Activated CD4-positive, alpha-beta T cell treated with anti-CD3 and anti-CD28 coated beads, Interleukin-10, Interleukin-2, amounts not matched to agents 100 ng/mL and 50 ng/mL, durations not matched to agents 16 hours and 8 hours (primary cell): ENCODE measurements at regions not wholly inside any gene's neighbourhood (a gene's known extent, or its start where the extent isn't known, plus 50 kb on each side); places are given as distances from the start of the nearest gene placed in this dataset.
"Not testable (repeated sequence)": the region's sequence is repeated elsewhere in the genome, so short reads cannot be mapped to it uniquely, and the experiment has no call there.

Experiments
- DNase-seq: peaks from one replicate; pipeline ENCODE4 v3.0.0-alpha.2; 2020

DNA sequence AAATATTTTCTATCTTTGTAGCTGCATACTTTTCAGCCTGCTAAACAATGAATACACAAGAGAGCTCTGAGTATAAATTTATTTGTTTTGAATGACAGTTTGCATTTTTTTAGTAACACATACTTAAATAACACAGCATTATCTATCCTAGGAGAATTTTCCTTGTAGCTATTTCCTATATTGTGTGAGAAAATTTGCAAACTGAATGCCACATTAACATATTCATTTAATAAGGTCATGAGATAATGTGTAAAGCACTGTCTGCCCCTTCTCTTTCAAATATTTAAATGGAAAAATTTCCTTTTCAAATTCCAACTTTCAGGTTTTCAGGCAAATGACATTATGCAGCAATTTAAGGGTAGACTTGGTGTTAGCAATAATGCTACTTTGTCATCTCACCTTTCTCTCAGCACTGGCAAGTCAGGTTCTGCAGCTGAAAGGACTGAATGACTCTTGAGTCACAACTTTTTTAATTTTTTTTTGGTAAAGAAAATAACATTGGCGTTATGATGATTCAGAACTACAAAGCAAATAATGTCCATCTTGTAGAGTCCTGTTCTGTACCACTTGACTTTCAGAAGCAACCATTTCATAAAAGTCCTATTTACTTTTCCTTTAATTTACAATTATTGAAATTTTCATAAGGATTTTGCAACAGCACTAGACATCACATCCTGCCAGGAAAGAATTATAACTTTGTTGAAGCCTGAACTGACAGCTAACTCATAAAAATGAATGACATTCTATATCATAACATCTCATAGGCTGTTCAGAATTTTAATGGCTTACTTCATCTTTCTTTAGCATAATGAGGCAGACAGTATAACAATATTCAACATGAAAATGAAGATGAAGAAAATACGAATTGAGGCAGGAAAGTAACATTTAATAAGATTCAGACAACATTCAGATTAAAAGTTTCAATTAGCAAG lies 681.6 kb upstream of the SEMA6D start:
- DNase-seq: no peak

DNA sequence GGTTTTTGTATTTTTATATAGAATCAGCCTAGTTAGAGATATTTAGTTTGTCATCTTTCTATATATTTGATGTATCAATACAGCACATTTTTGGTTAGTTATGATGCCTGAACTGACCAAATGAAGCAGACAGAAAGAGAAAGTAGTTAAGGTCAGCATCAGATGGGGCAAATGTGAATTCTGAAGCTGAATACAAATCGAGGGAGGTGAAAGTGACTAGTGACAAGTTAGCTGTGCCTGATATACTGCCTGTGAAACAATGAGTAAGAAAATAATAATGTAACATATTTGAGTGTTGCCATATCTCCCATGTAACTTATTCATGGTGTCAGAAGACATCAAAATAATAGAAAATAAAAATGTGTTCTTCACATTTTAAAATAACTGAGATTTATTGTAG lies 680.3 kb upstream of the SEMA6D start:
- DNase-seq: no peak

DNA sequence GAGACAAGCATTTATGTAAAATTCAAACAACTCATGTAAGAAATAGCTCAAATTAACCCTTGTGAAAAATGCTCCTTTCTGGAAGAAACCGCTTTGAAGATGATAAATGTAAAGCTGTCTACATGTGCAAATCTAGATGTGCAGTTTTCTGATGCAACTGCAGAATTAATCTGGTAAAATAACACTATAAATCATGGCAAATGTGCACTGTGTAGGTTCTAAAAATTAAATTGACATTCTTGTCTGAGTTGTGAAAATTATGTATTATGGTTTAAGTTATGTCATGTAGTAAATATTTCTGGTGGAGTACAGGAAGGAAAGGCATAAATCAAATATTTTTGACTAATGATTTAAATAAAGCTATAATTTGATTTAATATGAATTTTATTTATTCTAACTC lies 678.1 kb upstream of the SEMA6D start:
- DNase-seq: no peak

DNA sequence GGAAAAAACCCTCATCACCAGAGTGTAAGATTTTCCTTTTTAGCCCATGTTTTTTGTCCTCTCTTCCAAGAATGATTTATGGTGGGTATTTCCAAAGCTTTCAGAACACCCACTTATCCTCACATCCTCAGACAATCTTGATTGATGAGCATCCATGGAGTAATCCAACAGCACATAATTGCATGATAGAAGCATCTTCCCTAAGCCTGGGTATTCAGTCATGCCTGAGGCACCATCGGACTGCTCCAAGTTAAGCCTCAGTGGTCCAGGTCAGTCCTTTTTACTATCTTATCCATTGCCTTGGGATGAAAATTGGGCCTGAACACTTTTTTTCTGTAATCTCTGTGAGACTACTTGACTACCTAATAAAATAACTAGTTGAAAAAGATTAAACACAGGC lies 676.0 kb upstream of the SEMA6D start:
- no peak for DNase-seq

DNA sequence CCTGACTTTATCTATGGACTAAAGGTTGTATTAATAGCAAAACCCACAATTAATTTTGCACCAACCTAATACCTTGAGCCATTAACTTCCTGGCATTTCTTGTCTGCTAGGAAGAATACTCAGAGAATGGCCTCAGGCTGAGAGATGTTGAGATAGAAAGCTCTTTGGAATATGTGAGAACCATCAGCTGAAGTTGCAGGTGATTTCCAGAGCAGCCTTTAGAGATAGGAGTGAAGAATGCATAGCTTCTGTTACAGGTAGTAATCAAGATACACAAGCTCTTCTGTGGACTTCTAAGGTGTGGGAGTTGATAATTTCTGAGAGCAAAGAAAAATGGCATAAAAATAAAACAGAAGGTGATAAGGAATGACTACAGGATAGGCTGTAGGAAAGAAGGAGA lies 669.3 kb upstream of the SEMA6D start:
- not testable (repeated sequence) for DNase-seq

DNA sequence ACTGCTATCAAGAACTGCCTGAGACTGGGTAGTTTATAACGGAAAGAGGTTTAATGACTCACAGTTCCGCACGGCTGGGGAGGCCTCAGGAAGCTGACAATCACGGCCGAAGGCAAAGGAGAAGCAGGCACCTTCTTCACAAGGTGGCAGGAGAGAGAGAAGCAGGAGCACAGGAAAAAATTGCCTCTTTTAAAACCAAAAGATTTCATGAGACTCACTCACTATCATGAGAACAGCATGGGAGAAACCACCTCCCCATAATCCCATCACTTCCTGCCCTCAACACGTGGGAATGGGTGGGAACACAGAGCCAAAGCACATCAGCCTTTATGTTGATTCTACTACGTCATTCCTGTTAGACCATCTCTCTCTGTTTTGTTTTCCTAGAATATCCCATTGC lies 650.9 kb upstream of the SEMA6D start:
- DNase-seq: no peak

DNA sequence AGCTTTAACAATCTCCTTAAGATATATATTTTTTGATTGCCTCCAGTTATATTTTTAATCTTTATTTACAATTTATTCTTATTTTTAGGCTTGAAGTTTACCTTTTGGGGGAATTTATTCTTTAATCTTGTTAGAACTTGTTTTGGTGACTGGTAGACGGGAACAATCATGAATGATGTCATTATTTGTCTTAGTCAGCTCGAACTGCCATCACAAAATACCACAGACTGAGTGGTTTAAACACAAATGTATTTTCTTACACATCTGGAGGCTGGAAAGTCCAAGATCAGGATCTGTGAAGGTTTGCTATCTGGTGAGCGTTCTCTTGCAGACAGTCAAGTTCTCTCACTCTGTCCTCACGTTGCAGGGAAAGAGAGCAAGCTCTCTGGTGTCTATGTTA lies 639.5 kb upstream of the SEMA6D start:
- DNase-seq: not testable (repeated sequence)

DNA sequence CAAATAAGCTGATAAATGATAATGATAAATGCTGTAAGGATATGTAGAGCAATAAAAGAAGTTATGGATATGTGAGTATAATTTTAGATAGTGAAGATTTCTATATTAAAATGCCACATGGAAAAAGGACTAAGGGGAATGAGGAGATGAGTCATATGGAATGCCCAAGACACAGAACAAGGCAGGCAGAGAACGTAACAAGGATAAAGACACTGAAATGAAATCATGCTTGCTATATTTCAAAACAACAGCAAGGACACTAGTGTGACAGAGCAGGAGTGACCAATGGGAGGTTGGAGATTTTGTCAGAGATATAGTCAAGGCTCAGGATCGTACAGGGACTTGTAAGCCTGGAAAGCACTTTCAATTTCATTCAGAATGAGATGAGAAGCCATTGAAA lies 621.5 kb upstream of the SEMA6D start:
- no peak for DNase-seq

DNA sequence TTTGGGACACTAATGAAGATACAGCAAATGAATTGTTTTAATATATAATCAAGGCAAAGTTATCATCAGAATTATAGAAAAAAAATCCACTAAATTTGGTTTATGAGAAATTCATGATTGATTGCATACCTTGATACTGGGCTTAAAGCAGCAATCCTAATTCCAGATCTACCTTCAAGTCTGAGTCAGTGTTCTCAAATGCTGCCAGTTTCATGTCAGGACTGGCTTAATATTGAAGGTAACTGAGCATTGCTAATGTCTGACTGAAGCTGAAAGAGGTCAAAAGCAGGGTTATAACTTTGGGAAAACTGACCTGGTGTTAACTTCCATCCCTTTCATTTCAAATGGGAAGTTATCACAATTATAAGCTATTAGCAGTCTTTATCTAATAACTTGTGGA lies 618.8 kb upstream of the SEMA6D start:
- not testable (repeated sequence) for DNase-seq

DNA sequence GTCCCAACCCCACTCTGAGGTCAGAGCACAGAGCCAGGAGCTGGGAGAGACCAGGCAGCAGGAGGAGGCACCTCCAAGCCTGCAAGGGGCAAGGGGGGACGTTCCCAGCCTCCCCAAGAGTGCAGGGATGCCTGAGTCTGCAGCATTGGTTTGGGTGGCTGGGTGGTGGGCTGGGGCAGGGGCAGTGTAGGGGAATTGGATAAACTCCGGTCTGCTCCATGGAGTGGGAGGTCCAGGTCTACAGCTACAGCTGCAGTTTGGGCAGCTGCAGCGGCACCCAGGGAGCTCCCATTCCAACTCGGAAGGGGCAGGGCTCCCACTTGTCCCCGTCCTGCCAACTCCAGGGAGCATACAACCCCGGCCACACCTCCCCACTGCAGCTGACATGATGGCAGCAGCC lies 617.5 kb upstream of the SEMA6D start:
- not testable (repeated sequence) for DNase-seq

DNA sequence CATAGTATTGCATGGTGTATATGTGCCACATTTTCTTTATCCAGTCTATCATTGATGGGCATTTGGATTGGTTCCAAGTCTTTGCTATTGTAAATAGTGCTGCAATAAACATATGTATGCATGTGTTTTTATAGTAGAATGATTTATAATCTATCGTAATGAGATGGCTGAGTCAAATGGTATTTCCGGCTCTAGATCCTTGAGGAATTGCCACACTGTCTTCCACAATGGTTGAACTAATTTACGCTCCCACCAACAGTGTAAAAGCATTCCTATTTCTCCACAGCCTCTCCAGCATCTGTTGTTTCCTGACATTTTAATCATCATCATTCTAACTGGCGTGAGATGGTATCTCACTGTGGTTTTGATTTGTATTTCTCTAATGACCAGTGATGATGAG lies 608.5 kb upstream of the SEMA6D start:
- not testable (repeated sequence) for DNase-seq

DNA sequence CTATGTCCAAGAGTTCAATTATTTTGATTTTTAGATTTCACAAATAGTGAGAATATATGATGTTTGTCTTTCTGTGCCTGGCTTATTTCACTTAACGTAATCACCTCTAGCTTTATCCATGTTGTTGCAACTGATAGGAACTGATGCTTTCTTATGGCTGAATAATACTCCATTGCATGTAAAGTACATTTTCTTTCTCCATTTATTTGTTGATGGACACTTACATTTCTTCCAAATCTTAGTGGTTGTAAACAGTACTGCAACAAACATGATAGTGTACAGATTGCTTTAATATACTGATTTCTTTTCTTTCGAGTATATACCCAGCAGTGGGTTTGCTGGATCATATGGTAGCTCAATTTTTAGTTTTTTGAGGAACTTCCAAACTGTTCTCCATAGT lies 600.6 kb upstream of the SEMA6D start:
- DNase-seq: no peak

DNA sequence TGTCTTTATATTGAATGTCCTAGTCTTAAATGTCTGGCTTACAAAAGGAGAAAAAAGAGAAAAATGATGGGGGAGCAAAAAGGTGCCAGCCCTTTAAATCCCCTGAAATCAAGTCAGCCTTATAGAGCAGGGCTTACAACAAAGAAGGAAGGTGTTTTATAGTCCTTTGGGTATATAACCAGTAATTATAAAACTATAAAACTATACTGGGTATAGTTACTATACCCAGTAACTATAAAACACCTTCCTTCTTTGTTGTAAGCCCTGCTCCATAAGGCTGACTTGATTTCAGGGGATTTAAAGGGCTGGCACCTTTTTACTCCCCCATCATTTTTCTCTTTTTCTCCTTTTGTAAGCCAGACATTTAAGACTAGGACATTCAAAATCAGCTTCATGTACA lies 598.0 kb upstream of the SEMA6D start:
- DNase-seq: no peak

DNA sequence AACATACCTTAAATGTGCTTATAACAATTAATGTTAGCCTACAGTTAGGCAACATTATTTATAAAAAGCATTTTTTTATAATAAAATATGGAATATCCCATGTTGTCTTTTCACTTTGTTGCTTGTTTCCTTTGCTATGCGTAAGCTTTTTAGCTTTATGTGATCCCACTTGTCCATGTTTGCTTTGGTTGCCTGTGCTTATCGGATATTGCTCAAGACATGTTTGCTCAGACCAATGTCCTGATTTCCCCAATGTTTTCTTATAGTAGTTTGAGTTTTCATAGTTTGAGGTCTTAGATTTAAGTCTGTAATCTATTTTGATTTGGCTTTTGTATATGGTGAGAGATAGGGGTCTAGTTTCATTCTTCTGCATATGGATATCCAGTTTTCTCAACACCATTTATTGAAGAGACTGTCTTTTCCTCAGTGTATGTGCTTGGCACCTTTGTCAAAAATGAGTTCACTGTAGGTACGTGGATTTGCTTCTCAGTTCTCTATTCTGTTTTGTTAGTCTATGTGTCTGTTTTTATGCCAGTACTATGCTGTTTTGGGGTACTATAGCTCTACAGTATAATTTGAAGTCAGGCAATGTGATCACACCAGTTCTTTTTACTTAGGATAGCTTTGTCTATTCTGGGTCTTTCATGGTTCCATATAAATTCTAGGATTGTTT lies 592.7 kb upstream of the SEMA6D start:
- no peak for DNase-seq

DNA sequence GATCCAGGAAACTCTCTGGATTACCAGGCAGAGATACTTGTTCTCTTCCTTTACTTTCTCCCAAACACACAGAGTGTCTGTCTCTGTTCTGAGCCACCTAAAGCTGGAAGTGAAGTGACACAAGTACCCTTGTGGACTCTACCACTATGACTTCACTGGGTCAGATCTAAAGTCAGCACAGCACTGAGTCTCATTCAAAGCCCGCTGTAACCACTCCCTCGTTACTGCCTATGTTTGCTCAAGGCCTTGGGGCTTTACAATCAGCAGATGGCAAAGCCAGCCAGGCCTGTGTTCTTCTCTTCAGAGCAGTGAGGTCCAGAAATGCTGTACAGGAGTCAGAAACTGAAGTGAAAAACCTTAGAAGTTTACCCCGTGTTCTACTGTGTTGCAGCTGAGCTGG lies 588.3 kb upstream of the SEMA6D start:
- DNase-seq: no peak

DNA sequence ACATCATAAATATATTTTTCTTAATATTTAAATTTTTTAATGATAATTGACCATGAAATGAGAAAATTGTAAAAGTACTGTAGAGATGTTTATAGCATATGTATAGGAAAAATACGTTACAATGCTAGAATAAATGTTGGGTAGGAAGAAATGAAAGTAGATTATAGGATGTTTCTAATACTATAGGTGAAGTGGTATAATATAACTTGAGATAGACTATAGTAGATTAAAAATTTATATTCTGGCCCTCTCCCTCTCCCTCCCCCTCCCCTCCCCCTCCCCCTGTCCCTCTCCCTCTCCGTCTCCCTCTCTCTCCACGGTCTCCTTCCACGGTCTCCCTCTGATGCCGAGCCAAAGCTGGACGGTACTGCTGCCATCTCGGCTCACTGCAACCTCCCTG lies 585.9 kb upstream of the SEMA6D start:
- DNase-seq: not testable (repeated sequence)

DNA sequence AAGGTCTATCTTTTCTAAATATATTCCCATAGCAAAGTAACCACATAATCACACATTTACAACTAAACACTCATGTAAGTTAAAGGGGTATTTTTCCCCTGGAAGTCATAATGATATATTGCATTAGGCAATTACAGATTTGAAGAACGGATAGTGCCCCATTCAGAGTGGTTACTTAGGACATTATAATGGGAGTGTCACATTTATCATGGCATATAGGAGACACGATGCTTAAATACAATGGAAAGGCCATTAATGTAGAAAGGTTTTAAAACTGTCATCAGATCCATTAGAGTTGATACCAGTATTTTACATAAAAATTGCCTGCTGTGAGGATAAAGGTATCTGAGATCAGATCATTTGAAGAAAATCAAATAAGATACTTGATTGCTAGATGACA lies 582.0 kb upstream of the SEMA6D start:
- DNase-seq: no peak

DNA sequence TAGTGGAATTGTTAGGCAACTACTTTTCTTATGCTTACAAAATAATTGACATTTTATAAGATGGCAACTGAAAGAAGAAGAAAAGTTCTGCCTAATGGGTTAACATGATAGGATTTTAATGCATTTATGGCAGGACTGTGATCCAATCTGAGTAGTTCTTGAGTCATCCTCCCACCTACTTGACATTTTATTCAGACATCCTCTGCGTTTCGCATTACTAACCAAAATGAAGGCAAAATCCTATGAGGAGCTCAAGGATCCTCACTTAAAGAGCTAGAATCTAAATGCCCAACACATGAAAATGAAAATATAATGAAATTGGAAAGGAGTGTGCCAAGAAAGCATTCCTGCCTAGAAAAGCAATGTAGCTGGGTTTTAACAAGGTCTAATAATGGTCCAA lies 581.1 kb upstream of the SEMA6D start:
- no peak for DNase-seq

DNA sequence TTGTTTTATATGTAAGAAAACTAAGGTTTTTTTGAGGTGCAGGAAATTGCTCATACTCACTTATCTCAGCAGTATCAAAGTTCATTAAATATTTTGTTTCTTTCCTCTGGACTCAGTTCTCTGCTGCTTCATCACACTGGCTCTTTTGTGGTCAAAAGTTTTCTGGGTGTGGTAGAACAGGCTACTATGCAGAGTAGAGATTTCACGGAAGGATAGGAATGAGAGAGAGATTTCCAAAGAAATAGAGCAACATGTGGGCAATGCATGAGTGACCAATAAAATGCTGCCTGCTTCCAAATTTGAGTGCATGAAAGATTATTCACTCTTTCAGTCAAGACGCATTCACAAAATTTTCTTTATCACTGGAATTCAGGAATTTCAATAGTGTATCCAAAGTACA lies 577.3 kb upstream of the SEMA6D start:
- DNase-seq: no peak

DNA sequence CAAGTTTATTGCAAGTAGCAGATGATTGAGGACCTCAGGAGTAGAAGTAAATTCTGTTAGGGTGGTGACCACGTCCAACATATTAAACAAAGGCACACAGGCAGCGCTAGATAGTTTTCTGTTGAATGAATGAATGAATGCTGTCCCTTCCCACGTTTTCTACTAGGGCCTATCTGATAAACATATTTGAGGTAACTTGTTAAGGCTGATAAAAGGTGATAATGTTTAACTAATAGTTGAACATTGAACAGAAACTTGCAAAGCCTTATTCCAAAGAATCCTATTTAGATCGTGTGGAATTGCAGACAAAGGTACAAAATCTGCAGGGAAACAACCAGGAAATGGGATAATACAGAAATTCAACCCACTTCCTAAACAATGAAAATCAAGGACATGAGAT lies 559.5 kb upstream of the SEMA6D start:
- DNase-seq: no peak

DNA sequence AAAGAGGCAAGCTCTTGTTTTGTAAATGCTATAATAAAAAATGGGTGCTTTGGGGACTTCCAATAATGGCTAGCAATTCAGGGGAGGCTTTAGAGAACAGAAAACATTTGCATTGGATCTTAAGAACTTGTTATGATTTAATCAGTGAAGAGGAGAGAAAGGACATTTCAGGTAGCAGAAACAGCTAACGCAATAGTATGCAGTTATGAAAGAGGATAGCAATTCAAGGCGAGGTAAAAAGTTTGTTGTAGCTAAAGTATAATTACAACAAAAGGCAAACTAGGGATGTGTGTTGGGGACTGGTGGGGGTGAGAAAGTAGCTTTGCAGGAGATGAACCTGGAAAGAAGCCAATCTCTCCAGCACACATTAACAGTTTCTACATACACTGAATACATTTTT lies 558.7 kb upstream of the SEMA6D start:
- no peak for DNase-seq

DNA sequence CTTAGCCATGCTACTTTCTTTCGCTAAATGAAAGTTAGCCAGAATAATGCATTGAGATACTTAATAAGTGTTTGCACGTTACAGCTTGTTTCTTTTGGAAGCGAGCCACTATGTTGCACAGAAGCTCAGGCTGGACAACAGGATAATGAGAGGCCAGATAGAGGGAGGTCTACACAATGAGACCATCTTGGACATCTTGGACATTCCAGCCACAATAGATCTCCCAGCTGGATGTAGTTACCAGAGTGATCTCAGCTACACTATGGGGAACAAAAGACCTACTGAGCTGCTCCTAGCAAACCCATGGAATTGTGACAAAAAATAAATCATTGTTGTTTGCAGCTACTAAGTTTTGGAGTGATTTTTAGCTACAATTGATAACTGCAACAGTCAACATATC lies 540.1 kb upstream of the SEMA6D start:
- DNase-seq: no peak

DNA sequence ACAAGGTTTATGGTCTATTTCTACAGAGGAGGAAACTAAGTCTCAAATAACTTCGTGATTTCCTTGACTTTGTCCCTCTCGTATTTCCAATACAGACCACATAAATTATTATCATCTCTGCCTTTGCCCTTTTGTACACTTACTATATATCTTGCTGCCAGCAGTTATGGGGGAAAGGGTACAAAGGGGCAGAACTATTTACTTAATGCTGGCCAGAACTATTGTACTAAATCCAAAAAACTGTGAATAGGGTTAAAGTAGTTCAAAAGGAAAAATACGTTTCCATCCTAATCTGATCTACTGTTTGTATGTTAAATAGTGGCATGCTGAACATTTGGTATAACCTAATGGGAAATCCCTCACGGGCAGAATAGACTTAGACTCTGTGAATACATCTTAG lies 537.3 kb upstream of the SEMA6D start:
- no peak for DNase-seq

DNA sequence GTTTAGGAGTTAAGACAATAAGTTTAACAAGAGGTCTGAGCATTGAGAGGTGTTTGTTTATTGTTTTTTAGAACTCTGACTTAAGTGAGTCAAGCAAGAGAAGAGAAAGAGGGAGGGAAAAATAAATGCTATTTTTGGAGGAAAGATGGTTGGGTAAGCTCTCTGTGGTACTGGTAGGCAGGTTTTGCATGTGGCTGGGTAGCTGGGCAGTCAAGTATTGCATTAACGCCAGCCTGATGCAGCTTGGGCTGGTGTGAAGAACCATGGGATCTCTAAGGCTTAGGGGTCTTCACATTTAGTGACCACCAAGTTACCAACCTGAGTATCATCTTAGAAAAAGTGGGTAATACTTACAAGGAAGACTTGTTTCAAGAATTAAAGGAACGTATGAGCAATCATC lies 534.5 kb upstream of the SEMA6D start:
- DNase-seq: no peak
